GM21717 (cell line): ENCODE measurements at regions not wholly inside any gene's neighbourhood (a gene's known extent, or its start where the extent isn't known, plus 50 kb on each side); places are given as distances from the start of the nearest gene placed in this dataset.
"Not testable (repeated sequence)": the region's sequence is repeated elsewhere in the genome, so short reads cannot be mapped to it uniquely, and the experiment has no call there.

Experiments used
- ATAC-seq: cut with Tn5 transposase; IDR thresholded peaks from one replicate; pipeline ENCODE4 v1.9.1; 2021; ENCODE audit warnings: mild to moderate bottlenecking, moderate library complexity; ENCODE audit not compliant: unreplicated experiment

GRCh38 chr5:174612686-174613085 lies 111.7 kb upstream of the MSX2 start:
- no peak for ATAC-seq

DNA sequence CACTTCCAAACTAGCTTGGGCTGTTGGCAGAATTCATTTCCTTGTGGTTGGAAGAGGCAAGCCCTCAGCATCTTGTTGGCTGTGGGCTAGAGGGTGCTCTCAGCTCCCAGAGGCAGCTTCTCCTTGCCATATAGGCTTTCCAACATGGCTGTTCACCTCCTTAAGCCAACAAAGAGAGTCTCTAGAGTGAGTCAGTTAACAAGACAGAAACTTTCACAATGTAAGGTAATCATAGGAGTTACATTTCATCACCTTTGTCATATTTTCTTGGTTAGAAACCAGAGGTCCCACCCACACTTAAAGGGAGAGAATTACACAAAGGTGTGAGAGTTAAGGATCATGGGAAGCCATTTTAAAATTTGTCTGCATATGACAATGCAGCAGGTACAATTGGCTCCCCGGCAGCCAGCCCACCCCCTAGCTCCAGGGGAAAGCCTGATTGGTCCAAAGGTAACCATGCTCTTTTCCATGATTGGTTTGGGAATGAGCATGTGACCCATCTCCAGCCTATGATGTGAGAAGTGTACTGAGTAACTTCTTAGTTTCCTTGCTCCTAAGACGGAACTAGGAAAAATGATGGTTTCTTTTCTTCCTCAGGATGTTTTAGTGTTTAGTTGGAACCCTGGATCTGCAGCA lies 109.8 kb upstream of the MSX2 start:
- ATAC-seq = no peak

- ATAC-seq = no peak
Observed at GRCh38 chr5:174616036-174616435, 108.3 kb upstream of the MSX2 start.

- no peak for ATAC-seq
Observed at GRCh38 chr5:174617285-174617684, 107.1 kb upstream of the MSX2 start.

GRCh38 chr5:174617910-174618309 lies 106.5 kb upstream of the MSX2 start:
- no peak for ATAC-seq

DNA sequence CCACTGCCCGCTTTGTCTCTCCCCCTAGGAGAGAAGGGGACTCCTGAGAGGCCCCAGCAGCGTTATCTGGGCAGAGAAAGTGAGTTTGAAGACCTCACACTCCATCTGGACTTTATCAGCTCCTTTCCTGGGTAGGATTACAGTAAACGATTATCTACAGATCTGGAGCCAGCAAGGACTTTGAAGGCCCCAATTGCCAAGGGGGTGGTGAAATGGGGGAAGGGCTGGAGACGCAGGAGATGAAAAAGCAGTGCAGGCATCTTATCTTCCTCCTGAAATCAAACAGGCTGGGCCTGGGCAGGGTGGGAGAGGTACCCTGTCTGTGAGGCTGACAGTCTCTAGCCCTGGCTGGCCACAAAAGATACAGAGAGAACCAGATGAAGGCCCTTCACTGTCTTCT lies 105.8 kb upstream of the MSX2 start:
- no peak for ATAC-seq

GRCh38 chr5:174622067-174622466 lies 102.3 kb upstream of the MSX2 start:
- ATAC-seq = no peak

DNA sequence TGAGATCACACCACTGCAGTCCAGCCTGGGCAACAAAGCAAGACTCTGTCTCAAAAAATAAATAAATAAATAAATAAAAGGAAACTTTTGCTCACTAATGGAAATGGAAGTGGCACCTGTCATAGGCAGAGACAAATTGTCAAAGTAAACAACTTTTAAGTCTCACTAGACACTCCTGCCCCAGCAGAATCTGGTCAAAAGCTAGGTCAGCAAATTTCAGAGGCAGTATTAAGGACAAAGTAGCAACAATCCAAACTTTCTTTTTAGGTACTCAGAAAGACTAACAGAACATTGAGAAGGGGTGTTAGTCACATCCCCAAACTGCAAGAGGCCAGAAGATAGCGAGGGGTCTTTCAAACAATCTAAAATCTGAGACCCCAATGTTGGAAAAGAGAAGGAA lies 101.4 kb upstream of the MSX2 start:
- no peak for ATAC-seq

DNA sequence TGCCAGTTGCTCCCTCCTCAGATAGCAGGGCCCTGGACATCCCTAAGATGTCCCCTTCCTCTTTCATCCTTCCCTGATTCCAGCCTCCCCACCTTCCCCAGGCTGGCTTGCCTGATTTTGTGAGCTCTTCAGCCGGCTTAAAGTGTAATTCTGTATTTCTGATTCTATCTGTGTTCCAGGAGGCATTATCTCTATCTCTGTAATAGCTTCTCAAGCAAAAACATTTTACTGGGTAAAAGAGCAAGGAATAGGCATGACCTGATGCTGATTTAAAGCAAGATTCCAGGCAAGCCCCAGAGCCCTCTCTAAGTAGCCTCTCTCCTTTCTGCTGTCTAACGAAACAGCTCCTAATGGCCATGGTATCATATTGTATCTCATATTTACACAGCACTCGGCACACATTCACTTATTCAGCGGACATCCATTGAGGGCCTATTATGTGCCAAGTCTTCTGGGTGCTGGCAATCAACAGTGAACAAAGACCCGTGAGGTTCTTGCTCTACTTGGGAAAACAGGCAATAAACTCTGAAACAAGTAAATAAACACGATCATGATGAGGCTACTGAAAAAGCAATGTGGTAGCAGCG lies 100.9 kb upstream of the MSX2 start:
- no peak for ATAC-seq

- no peak for ATAC-seq
Observed at GRCh38 chr5:174624733-174625522, 99.5 kb upstream of the MSX2 start.

- ATAC-seq = no peak
Observed at GRCh38 chr5:174625591-174626350, 98.6 kb upstream of the MSX2 start.

DNA sequence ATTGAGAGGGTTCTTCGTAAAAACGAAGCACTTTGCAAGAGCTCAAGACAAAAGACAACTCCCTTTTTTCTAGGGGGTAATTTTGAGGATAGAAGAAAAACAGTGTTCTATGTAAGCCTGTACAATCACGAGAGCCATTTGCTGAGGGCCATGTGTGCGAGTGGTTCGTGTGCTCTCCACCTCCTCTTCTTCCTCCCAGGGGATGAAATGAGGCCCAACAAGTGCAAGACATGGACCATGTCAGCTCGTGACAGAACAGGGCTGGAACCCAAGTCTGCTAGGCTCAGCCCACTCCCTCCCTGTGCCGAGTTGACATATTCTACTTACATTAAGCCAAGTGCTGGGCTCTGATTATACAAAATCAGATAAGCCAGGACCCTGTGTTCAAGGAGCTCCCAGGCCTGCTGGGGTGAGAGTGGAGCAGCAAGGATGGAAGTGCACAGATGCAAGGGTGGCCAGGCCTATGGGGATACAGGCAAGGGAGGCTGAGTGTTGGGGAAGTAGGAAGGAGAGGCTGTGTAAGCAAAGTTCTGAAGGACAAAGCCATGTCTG lies 97.9 kb upstream of the MSX2 start:
- ATAC-seq = no peak

- no peak for ATAC-seq
Observed at GRCh38 chr5:174636094-174636493, 88.3 kb upstream of the MSX2 start.

GRCh38 chr5:174642816-174643405 lies 81.5 kb upstream of the MSX2 start:
- no peak for ATAC-seq

DNA sequence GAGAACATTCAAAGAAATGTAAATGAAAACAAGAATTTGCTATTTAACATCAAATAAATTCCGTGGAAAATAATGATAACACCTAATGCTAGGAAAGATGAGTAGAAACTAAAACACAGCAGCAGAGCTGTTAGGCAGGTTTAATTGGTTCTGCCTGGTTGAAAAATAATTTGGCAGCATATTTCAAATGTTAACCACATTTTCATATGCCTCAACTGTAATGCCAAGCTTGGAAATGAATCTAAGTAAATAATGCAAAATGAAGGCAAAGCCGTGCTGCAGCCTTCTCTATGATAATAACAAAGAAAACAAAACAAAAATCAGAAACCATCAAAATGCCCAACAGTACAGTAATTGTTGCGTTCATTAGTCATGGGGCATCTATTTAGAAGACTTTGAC lies 79.9 kb upstream of the MSX2 start:
- no peak for ATAC-seq

GRCh38 chr5:174644923-174645322 lies 79.5 kb upstream of the MSX2 start:
- ATAC-seq = no peak

DNA sequence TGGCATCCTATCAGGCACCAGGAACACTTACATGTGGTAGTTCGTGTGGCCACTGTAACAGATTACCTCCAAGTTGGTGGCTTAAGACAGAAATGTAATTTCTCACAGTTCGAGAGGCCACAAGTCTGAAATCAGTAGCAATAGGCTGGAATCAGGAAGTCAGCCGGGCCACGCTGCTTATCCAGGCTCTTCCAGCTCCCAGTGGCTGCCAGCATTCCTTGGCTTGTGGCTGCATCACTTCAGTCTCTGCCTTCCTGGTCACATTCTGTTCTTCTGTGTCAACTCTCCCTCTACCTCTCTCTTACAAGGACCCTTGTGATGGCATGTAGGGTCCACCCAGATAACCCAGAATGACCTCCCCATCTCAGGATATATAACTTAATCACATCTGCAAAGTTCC lies 78.7 kb upstream of the MSX2 start:
- ATAC-seq = no peak

DNA sequence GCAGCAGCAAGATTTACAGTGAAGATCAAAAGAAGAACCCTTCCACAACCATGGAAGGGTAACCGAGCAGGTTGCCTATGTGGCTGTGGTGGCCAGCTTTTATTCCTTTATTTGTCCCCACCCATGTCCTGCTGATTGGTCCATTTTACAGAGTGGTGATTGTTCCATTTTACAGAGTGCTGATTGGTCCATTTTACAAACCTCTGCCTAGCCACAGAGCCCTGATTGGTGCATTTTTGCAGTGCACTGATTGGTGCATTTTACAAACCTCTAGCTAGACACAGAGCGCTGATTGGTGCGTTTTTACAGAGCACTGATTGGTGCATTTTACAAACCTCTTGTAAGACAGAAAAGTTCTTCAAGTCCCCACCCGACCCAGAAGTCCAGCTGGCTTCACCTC lies 75.8 kb upstream of the MSX2 start:
- not testable (repeated sequence) for ATAC-seq

DNA sequence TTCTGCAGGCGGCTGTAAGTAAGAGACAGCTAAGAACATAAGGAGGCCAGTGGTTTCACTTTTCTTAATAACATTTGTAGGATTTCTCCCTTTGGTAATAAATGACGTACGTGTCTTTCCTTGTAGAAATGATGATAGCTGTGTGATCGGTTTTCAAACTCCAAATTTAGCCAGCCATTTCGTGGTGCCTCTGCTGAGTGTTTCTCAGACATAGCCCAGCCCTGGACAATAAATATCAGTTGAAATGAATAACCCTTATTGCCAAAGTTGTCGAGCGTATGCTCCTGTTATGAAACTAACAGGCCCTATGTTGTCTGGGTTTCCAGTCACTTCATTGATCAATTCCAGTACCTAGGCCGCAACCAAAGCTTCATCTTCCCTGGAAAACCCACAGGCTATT lies 75.0 kb upstream of the MSX2 start:
- ATAC-seq = no peak

- no peak for ATAC-seq
Observed at GRCh38 chr5:174654442-174654841, 69.9 kb upstream of the MSX2 start.

- no peak for ATAC-seq
Observed at GRCh38 chr5:174655351-174655750, 69.0 kb upstream of the MSX2 start.
